Heart right ventricle (tissue), 16 donors: ENCODE measurements at regions not wholly inside any gene's neighbourhood (a gene's known extent, or its start where the extent isn't known, plus 50 kb on each side); places are given as distances from the start of the nearest gene placed in this dataset.

Source experiments
- ATAC-seq, 8 donors: fragments of 200-7000 bp; cut with Tn5 transposase; one replicate each; pipeline ENCODE4 v1.9.1; 2020; ENCODE audit warnings: mild to moderate bottlenecking in 8 of 8, moderate library complexity in 8 of 8, moderate number of reproducible peaks in 1 of 8
- DNase-seq, 2 donors: peaks; one replicate each; pipeline ENCODE4 v3.0.0-alpha.2; 2020
- H3K27ac ChIP-seq, 10 donors: fragments of 200-600 bp; sonication (generic) in 2 of 10; one replicate each; pipeline versions ENCODE4 v1.5.0 to v1.8.0; 2020 to 2022; ENCODE audit warnings: mild to moderate bottlenecking in 3 of 10
- H3K27me3 ChIP-seq, 7 donors: fragments of 200-600 bp; one replicate each; pipeline ENCODE4 v1.8.0; 2021 to 2022; ENCODE audit warnings: mild to moderate bottlenecking in 2 of 7
- H3K36me3 ChIP-seq, 9 donors: fragments of 200-600 bp; sonication (generic) in 1 of 9; one replicate each; pipeline versions ENCODE4 v1.5.0 to v1.8.0; 2020 to 2022; ENCODE audit warnings: mild to moderate bottlenecking in 2 of 9
- H3K4me1 ChIP-seq, 9 donors: fragments of 200-600 bp; sonication (generic) in 1 of 9; one replicate each; pipeline versions ENCODE4 v1.5.0 to v1.8.0; 2020 to 2022; ENCODE audit warnings: mild to moderate bottlenecking in 4 of 9
- H3K4me3 ChIP-seq, 10 donors: fragments of 200-600 bp; sonication (generic) in 2 of 10; one replicate each; pipeline versions ENCODE4 v1.5.0 to v1.8.0; 2020 to 2022; ENCODE audit warnings: mild to moderate bottlenecking in 7 of 10, moderate library complexity in 2 of 10
- H3K9me3 ChIP-seq, 11 donors: fragments of 200-600 bp in 10 of 11; sonication (generic) in 2 of 11; one replicate each; pipeline versions ENCODE4 v1.5.0 to v1.8.0; 2013 to 2022; ENCODE audit warnings: mild to moderate bottlenecking in 2 of 11, control low read depth in 1 of 11, moderate library complexity in 1 of 11
- CTCF ChIP-seq, 9 donors: fragments of 200-600 bp; sonication (generic) in 2 of 9; IDR thresholded peaks; one replicate each; pipeline versions ENCODE4 v1.5.0 to v1.8.0; 2021 to 2022; ENCODE audit warnings: antibody characterized with exemption in 9 of 9, mild to moderate bottlenecking in 5 of 9, moderate library complexity in 1 of 9
- WGBS, 2 donors: extraction: QIAGEN DNeasy Blood & Tissue Kit; methylation state at CpG; one replicate each; pipeline ENCODE4 v1.1.7; 2013; ENCODE audit warnings: inconsistent platforms in 1 of 2; 5-methylcytosine and 5-hydroxymethylcytosine counted together
- intact Hi-C, 10 donors: fragments of 100-400 bp; cut with DNase I; formaldehyde crosslinking; loops; one replicate each; pipeline versions ENCODE4 v1.11.1 to v1.14.2; 2022
- donor health status: Arrhythmogenic right ventricular cardiomyopathy.
- donor health status: ischemic (EF 13 %, LVEDD 7.1; RV severe dilation, severe dysfunction).
- donor health status: healthy with polysubstance abuse.
- donor health status: DM: no; HTN: yes; CAD: no.
- donor health status: DM: no; HTN: no; CAD: no.
- donor health status: ischemic (EF 25% LVEDD 6.9; RV normal size, moderate dysfunction).
- donor health status: ischemic (EF 25% LVEDD 5.7; RV mildly dilated, moderate dysfunction).
- donor health status: healthy.
- donor health status: DM: yes; HTN: yes; CAD: no.
- donor health status: Ischemic cardiomyopathy.
- donor health status: ischemic (EF 35%, LVEDD 5.7; RV mildly dilated, moderate dysfunction).
- donor health status: nonischemic (EF 11% LVEDD 7.7; RV severe dilation, severe dysfunction).
- donor health status: DM: yes; HTN: yes; CAD: no.
- donor health status: PGD.
- donor health status: ischemic (EF 29% LVEDD 5.4; RV normal size, mild dysfunction).
- donor health status: nonischemic (EF 23%, LVEDD 6.1; RV moderate dilation, normal function).

DNA sequence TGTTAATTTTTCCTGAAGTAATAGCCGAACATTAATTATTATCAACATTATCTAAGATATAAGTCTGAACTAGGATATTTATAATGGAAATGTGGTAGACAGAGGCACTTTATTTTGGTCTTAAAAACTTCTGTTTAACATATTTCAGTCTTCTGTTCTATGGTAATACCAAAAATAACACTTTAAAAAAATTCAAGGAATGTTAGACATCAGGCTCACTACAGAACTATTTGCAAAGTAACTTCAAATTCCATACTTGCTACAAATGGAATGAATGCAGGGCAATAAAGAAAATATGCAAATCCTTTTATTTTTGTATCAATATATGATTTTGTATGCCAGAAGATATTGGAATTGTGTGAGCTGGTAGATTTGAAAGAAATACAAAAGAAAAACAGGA is 345.5 kb upstream of the DSEL start:
- Histone ChIP-seq H3K9me3 (peaks cover 0 to 21% (median 5%) of the 10 kb centered on the region in 11 donors), H3K4me3 (no peak overlapping the region), H3K27me3 (no peaks in the 10 kb centered on the region), H3K36me3 (no peaks in the 10 kb centered on the region), H3K27ac (no peak overlapping the region), H3K4me1 (no peaks in the 10 kb centered on the region)
- ATAC-seq (no peak), DNase-seq (no peak)
- 78 to 83% methylated on average over 1 of the region's 1 CpG for WGBS, 2 donors
- TF ChIP-seq CTCF (IDR thresholded peaks at IDR 0.05) = no peak
- intact Hi-C loops = no loop called here

DNA sequence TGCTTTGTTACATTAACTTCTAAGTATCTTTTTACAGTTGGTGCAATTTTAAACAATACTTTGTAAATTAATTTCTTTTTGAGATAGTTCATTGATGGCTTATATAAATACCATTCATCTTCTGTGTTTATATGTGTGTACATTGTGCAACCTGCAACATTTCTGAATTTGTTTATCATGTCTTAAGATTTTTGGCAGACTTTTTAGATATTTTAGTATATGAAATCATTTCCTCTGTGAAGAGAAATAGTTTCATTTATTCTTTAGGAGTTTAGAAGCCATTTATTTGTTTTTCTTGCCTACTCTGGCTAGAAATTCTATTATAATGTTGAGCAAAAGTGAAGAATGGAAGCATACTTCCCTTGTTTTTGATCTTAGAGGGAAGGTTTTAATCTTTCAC is 337.8 kb upstream of the DSEL start:
- no peaks in the 10 kb centered on the region for H3K36me3 ChIP-seq
- no peak for TF ChIP-seq CTCF (IDR thresholded peaks at IDR 0.05)
- H3K27ac ChIP-seq = no peak overlapping the region
- H3K4me3 ChIP-seq = no peak overlapping the region
- ATAC-seq (no peak), DNase-seq (no peak)
- no peaks in the 10 kb centered on the region for H3K27me3 ChIP-seq
- intact Hi-C loops = no loop called here
- H3K4me1 ChIP-seq = no peaks in the 10 kb centered on the region
- peaks cover 0 to 17% (median 5%) of the 10 kb centered on the region in 11 donors for H3K9me3 ChIP-seq

DNA sequence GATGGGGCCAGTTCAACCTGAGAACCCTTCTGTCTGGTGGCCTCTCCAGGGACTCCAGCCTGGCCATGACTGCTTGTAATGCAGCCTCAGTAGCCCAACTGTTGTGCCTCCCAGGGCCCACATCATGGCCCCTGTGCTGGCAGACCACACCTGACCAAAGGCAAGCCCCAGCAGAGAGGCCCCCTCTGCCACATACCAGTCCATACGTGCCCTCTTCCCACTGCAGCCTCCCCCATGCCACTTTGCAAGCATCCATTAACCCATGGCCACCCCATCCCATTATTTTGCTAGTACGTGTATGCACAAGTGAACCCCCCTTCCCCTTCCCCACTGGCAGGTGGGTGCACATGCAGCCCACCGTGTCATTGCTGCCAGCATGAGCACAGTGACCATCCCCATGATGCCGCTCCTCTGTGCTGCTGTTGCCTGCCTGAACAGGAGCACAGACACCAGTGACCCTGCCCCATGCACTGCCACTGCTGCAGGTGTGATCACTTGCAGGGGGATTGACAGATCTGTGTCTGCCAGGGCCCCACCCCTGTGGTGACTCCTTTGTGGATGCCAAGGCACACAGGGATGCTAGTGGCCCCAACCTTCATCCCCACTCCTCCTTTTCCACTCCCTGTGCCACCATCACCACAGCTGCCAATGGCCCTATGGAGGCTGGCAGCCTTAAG is 330.0 kb upstream of the DSEL start:
- no peak for TF ChIP-seq CTCF (IDR thresholded peaks at IDR 0.05)
- H3K4me3 ChIP-seq = no peak overlapping the region
- 90 to 98% methylated on average over 4 of the region's 4 CpGs for WGBS, 2 donors
- H3K9me3 ChIP-seq = peaks cover 0 to 11% (median 0%) of the 10 kb centered on the region in 11 donors
- intact Hi-C loops = no loop called here
- ATAC-seq (no peak), DNase-seq (no peak)
- no peaks in the 10 kb centered on the region for H3K36me3 ChIP-seq
- H3K4me1 ChIP-seq = no peaks in the 10 kb centered on the region
- no peak overlapping the region for H3K27ac ChIP-seq
- H3K27me3 ChIP-seq = no peaks in the 10 kb centered on the region

DNA sequence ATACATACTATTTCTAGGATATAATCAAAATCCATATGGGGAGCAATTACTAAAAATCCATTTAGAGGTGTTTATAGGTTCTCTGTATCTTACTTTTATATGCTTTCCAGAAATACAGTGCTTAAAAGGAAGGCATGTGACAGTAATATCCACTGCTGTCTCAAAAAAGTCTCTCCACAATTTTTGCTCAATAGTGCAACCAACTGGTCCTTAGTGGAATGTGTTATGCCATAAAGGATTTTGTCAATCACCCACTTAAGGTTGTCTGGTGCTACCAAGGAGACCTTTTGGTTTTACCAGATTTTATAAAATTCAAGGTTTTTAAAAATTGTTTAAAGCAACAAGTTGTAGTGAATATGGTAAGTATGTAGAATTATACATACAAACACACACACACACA is 328.5 kb upstream of the DSEL start:
- no peak for DNase-seq
- Histone ChIP-seq H3K4me1 (no peaks in the 10 kb centered on the region), H3K27me3 (no peaks in the 10 kb centered on the region), H3K9me3 (peaks cover 0 to 11% (median 0%) of the 10 kb centered on the region in 11 donors), H3K27ac (no peak overlapping the region), H3K36me3 (no peaks in the 10 kb centered on the region), H3K4me3 (no peak overlapping the region)
- intact Hi-C loops = no loop called here
- TF ChIP-seq CTCF (IDR thresholded peaks at IDR 0.05) = no peak
- no peak for ATAC-seq
